SU-DHL-6 (cell line): ENCODE measurements at regions not wholly inside any gene's neighbourhood (a gene's known extent, or its start where the extent isn't known, plus 50 kb on each side); places are given as distances from the start of the nearest gene placed in this dataset.

Source experiments
- EZH2phosphoT487 ChIP-seq: fragments of 200-600 bp; sonication (generic), shearing (Covaris generic); conservative IDR thresholded peaks from 2 replicates; pipeline ENCODE4 v1.6.1; 2018; ENCODE audit warnings: mild to moderate bottlenecking, antibody characterized with exemption, low read length, moderate library complexity, mixed read lengths
- TF ChIP-seq, protein P1 (sequence below): fragments of 200-600 bp; sonication (generic); IDR thresholded peaks from one replicate; pipeline ENCODE4 v1.5.1; 2017; ENCODE audit warnings: antibody characterized with exemption, mild to moderate bottlenecking, low read length, moderate library complexity; ENCODE audit not compliant: insufficient read depth, poor library complexity, severe bottlenecking

DNA sequence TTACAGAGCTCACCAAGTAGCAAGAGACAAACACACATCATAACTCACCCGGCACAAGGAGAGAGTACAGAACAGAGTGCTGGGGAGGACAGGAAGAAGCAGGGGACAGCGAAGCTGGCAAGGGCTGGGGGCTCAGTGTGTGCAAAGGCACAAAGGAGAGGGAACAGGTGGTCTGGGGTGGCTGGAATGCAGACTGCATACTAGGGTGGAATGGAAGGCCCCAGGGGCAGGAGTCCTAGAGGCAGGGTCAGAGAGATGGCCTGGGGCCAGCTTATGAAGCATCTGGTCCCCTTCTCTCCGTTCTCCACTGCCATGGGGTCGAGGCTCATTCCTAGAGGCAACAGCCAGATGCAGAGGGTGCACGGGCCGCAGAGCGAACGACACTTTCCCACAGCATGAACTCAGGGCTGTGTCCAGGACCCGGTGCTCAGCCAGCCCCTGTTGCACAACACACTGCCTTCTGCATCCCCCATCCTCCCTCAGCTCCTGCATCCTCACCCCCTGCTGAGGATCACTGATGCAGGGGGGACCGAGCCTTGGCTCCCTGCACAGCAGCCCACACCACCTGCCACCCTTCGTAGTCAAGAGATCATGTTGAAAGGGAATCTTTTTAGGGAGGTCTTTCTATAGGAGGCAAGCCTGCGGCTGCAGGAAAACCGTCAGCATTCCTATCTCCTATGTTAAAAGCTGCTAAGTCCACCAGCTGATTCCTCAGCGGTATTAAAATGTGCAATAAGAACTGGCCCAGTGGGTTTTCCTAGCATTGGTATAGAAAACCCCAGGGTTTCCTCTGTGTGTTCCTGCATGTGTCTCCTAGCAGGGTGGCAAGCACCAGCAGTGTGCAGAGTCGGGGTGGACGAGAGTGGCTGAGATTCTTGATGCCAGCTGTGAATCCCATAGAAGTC lies 293.5 kb downstream of the UACA start:
- TF ChIP-seq, protein P1, sequence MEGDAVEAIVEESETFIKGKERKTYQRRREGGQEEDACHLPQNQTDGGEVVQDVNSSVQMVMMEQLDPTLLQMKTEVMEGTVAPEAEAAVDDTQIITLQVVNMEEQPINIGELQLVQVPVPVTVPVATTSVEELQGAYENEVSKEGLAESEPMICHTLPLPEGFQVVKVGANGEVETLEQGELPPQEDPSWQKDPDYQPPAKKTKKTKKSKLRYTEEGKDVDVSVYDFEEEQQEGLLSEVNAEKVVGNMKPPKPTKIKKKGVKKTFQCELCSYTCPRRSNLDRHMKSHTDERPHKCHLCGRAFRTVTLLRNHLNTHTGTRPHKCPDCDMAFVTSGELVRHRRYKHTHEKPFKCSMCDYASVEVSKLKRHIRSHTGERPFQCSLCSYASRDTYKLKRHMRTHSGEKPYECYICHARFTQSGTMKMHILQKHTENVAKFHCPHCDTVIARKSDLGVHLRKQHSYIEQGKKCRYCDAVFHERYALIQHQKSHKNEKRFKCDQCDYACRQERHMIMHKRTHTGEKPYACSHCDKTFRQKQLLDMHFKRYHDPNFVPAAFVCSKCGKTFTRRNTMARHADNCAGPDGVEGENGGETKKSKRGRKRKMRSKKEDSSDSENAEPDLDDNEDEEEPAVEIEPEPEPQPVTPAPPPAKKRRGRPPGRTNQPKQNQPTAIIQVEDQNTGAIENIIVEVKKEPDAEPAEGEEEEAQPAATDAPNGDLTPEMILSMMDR, result no peak
- TF ChIP-seq EZH2phosphoT487, result no peak
